ENCODE measurements at regions not wholly inside any gene's neighbourhood (a gene's known extent, or its start where the extent isn't known, plus 50 kb on each side); places are given as distances from the start of the nearest gene placed in this dataset.

DNA sequence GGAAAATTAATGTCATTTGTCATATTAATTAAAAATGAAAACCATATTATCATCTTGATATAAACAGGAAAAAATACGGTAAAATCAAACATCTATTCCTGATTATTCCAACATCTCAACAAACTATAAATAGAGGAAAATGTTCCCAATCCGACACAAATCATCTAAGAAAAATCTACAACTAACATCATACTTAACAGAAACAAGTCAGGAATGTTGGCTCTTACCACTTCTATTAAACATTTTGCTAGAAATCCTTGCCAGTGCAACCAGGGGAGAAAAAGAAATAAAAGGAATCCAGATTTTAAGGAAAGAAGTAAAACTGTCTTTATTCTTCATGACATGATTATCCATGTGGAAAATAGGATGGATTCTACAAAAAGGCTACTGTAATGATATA, 77.0 kb upstream of the IRF2BP2 start:
- TF ChIP-seq POLR2A (IDR thresholded peaks at IDR 0.05) (no peak), CTCF (IDR thresholded peaks at IDR 0.05) (no peak), POLR2AphosphoS5 (IDR thresholded peaks at IDR 0.05) (no peak)
